Retinal pigment epithelial cell (primary cell): ENCODE measurements at regions not wholly inside any gene's neighbourhood (a gene's known extent, or its start where the extent isn't known, plus 50 kb on each side); places are given as distances from the start of the nearest gene placed in this dataset.

Experiments used
- DNase-seq: peaks from one replicate; pipeline ENCODE4 v3.0.0-alpha.2; 2010; ENCODE audit warnings: low read depth
- H3K4me3 ChIP-seq: 2 replicates; pipeline ENCODE4 v1.5.1; 2011; ENCODE audit warnings: mild to moderate bottlenecking, low read length, control low read depth, moderate library complexity
- TF ChIP-seq, protein P1 (sequence below): conservative IDR thresholded peaks from 2 replicates; pipeline ENCODE4 v1.5.1; 2011; ENCODE audit warnings: low read depth, low read length, control low read depth, inconsistent platforms

DNA sequence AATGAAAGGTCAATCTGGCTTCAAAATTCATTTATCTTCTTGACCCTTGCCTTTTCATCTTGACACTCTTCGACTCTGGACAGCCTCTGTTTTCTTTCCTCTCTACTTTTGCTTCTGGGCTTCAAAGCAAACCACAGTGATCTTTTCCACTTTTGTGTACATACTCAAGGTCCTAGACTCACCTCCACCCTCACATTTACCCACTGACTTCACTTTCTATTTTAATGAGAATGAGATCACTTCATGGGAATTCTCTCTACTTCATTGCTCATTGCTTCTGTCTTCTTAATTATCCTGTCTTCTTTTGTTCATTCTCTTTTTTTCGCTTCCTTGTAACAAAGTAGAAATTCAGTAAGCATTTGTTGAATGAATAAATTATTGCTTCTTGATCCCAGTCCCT, 330.1 kb upstream of the HAND2 start:
- H3K4me3 ChIP-seq = no peak overlapping the region
- DNase-seq = no peak
- TF ChIP-seq, protein P1, sequence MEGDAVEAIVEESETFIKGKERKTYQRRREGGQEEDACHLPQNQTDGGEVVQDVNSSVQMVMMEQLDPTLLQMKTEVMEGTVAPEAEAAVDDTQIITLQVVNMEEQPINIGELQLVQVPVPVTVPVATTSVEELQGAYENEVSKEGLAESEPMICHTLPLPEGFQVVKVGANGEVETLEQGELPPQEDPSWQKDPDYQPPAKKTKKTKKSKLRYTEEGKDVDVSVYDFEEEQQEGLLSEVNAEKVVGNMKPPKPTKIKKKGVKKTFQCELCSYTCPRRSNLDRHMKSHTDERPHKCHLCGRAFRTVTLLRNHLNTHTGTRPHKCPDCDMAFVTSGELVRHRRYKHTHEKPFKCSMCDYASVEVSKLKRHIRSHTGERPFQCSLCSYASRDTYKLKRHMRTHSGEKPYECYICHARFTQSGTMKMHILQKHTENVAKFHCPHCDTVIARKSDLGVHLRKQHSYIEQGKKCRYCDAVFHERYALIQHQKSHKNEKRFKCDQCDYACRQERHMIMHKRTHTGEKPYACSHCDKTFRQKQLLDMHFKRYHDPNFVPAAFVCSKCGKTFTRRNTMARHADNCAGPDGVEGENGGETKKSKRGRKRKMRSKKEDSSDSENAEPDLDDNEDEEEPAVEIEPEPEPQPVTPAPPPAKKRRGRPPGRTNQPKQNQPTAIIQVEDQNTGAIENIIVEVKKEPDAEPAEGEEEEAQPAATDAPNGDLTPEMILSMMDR = no peak

DNA sequence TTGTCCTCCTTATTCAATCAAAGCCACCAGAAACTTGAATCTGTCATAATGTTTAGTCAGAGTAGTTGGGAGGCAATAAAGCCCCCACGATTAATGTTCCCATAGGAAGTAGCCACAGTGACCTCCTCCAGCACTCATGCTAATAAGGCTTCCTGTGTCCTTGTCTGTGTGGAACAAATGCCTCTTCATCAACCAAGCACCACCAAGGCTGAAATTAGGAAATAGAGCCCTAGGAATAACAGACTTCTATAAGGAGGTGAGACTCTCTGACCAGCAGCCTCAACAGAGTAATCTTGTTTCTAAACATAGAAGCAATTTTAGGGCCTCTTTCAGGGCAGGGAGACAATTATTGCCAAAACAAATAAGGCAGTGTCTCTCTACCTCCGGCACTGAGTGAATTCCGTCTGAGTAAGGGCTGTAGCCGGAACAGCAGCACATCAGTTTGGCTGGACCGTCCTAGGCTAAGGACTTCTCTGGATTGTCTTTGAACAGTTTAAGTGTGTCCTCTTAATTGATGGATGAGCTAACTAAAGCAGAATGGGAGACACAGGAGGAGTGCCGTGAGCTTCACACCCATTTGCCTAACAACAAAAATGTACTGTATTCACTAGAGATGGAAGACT, 329.2 kb upstream of the HAND2 start:
- no peak for DNase-seq
- TF ChIP-seq, protein P1 = no peak
- no peak overlapping the region for H3K4me3 ChIP-seq

DNA sequence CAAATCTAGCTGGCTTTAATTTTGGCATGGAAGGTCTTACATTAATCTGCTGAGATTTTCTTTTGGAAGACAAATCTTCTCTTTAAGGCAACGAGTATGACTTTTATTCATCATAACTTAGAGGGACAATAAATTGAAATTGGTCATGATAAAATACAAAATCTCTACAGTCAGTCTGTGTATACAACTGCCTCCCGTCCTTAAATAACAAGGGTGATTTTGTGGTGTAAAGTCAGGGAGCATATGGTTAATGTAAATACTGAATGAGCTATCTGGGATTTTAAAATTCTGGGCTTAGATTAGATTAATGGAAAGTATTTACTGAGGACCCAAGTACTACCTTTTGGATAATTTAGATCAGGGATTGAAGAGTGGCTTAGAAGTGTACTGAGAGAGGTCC, 328.4 kb upstream of the HAND2 start:
- no peak overlapping the region for H3K4me3 ChIP-seq
- TF ChIP-seq, protein P1 = no peak
- no peak for DNase-seq

DNA sequence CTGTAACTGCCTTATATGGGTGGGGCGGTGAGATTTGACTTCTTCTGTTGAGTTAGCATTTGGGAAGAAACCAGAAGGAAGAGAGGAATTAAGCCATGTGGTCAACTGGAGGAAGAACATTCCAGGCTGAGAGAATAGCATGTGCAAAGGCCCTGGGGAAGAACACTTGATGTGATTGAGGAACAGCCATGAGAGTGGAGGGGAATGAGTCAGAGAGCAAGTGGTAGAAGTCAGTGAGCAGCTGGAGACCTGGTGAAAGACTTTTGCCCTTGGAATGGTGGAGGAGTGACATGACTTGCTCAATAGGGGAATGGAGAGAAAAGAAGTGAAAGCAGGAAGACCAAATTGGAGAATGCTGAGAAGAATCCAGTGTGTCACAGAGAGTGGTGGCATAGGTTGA, 327.8 kb upstream of the HAND2 start:
- TF ChIP-seq, protein P1 = no peak
- H3K4me3 ChIP-seq = no peak overlapping the region
- no peak for DNase-seq

DNA sequence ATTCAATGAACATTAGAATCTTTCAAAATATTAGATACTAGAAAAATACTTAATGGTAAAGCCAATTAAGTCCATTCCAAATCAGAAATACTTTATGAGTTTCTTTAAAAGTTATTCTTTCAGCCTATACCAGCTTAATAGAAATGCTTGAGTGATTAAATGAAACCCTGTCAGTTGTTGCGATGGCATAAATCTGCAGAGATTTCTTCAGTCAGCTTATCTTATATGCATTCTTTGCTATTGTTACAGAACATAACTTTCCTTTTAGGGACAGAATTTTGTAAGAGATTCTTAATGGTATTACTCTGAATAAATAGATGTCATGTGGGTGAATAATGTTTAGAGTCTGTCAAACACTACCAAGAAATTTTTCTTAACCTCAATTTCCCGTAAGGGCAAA, 325.0 kb upstream of the HAND2 start:
- TF ChIP-seq, protein P1 = no peak
- H3K4me3 ChIP-seq = no peak overlapping the region
- peak; percentile 58 for DNase-seq

DNA sequence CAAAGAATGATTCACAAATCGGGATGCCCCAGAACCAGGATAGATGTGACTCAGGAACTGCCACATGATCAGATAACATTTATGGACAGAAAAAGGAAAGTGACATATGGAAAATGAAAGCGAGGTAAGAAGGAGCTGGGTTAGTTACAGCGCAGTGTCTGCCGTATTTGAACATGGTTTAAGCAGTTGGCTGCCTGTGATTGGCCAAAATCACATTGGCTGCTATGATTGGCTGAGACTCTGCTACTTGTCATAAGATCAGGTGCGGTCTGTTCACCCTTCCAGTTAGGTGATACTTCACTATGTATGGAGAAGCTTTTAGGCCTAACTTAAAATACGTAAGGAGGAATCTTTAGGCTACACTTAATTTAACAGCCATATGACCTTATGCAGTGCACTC, 322.7 kb upstream of the HAND2 start:
- H3K4me3 ChIP-seq = no peak overlapping the region
- DNase-seq = no peak
- TF ChIP-seq, protein P1 = no peak

DNA sequence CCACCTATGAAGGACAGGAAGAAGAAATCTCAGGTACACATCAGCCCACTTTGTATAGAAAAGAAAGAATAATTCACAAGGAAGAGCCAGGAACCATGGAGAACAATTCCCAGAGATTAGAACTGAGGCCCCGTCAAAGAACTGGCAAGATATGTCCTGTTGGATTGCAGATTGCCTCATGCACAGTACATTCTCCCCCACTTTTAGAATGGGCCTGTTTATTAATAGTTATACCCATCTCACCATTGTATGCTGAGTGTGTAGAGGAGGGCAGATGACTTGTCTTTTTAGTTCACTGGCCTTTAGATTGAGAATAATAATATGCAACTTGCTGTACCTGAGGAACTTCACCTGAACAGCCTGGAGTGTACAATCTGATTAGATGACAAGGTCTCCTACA, 315.6 kb upstream of the HAND2 start:
- TF ChIP-seq, protein P1 = no peak
- DNase-seq = no peak
- H3K4me3 ChIP-seq = no peak overlapping the region
